Non-pigmented ciliary epithelial cell (primary cell): ENCODE measurements at regions not wholly inside any gene's neighbourhood (a gene's known extent, or its start where the extent isn't known, plus 50 kb on each side); places are given as distances from the start of the nearest gene placed in this dataset.
"Not testable (repeated sequence)": the region's sequence is repeated elsewhere in the genome, so short reads cannot be mapped to it uniquely, and the experiment has no call there.

Source experiments
- DNase-seq: peaks from one replicate; pipeline ENCODE4 v3.0.0-alpha.2; 2010; ENCODE audit warnings: low read depth

DNA sequence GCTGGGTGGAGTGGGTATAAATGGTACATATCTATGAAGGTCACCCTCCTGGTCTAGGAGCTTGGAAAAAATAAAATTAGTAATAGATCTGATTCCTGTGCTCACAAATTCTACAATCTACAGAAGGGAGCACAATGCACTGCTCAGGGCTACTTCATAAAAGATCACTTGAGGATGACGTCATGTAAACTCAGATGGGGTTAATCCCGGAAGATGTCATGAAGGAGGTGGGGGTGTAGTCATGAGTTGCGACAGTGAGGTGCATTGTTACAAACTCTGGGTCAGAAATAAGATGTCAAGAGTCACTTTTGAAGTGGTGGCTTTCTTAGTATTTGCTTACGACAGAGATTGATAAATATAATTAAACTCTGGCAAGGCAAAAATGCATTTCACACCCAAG is 68.2 kb downstream of the LHX9 start:
- DNase-seq = no peak

DNA sequence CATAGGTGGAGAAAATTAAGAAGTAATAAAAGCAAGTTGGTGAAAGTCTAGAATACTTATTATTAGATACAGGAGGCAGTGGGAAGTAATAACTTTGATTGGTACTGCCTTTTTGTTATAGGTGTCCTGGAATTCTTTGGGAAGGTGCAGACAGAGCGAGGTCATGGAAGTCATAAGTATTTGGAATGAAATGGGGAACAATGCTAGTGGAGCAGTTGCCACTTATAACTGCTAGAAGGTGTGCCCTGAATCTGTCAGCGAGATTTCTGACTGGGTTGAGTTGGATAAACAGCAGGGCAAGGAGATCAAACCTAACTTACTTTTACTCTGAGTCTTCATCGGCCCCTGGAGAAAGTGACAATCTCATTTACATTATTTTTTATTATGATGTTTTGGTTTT is 69.6 kb downstream of the LHX9 start:
- no peak for DNase-seq

DNA sequence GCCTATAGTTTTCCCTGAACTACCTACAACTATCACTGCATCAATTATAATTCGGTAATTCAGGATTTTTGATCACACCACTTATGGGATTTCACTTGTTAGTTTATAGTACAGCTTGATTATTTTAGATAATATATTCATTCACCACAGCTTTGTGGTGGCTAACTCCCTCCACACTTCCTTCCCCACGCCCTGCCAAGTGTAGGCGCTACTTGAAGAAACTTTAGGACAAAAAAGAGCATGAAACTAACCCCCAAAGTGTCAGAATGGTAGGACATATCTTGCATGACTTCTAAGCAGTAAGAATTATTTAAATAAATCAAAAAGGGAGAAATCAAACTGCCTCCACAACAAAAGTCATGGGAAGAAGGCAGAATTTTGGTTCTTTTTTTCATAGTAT is 70.1 kb downstream of the LHX9 start:
- no peak for DNase-seq

DNA sequence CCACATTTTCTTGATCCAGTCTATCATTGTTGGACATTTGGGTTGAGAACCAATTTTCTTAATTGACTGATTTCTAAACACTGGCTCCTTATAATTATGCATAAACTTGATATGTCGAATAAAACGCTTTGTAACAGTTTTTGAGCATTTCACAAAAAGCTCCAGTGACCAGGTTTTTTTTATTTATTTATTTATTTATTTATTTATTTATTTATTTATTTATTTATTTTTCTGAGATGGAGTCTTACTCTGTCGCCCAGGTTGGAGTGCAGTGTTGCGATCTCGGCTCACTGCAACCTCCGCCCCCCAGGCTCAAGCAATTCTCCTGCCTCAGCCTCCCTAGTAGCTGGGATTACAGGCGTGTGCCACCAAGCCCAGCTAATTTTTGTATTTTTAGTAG is 71.4 kb downstream of the LHX9 start:
- DNase-seq = not testable (repeated sequence)

DNA sequence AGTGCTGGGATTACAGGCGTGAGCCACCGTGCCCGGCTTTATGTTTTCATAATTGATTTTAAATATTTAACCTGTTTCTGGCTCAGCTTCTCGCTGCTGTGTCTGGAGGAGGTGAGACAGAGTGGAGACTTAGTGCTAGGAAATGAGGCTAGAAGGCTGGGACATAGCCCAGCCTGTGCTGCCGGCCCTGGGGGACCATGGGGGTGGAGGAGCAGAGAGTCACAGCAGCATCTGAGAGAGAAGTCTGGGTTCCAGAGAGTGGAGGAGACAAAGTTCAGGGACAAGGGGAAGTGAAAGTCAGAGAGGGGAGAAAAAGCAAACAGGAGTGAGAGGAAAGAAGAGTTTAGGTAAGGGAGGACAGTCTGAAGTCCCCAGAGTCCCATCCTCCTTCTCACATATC is 71.9 kb downstream of the LHX9 start:
- DNase-seq = no peak

DNA sequence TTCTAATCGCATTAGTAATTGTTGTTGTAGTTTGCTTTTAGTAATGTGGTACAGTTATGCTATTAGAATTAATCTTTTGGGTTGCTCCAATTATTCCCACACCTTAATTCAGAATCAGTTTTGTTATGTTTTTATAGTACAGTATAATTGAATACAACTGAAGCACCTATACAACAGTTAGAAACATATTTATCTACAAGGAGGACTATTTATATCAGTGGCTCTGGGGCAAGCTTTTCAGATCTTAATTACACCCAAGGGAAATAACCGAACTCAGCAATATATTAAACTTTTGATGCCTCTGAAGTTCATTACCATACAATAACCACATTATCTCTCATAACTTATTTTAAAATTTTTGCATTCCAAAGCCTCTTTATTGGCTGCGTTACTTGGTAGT is 74.4 kb downstream of the LHX9 start:
- DNase-seq = no peak

DNA sequence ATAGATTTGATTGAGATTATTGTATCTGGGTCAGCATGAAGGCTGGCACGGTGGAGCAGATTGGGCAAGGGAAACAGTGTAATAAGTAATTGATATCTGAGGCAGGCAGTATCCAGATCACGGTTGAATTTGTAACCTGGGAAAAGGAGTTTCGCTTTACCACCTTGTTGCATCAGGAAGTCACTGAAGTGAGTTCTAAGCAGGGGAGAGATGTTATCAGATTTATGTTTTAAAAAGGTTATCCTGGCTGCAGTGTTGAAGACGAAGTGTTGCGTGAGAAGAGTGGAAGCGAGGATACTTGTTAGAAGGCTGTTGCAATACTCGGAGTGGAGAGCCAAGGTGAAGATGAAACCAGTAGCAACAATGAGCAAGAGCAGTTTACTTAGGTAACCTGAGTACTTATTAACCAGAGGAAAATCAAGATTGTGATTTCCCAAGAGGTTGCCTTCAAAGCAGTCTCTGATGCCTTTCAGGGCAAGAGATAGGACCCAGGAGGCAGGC is 77.8 kb downstream of the LHX9 start:
- no peak for DNase-seq

DNA sequence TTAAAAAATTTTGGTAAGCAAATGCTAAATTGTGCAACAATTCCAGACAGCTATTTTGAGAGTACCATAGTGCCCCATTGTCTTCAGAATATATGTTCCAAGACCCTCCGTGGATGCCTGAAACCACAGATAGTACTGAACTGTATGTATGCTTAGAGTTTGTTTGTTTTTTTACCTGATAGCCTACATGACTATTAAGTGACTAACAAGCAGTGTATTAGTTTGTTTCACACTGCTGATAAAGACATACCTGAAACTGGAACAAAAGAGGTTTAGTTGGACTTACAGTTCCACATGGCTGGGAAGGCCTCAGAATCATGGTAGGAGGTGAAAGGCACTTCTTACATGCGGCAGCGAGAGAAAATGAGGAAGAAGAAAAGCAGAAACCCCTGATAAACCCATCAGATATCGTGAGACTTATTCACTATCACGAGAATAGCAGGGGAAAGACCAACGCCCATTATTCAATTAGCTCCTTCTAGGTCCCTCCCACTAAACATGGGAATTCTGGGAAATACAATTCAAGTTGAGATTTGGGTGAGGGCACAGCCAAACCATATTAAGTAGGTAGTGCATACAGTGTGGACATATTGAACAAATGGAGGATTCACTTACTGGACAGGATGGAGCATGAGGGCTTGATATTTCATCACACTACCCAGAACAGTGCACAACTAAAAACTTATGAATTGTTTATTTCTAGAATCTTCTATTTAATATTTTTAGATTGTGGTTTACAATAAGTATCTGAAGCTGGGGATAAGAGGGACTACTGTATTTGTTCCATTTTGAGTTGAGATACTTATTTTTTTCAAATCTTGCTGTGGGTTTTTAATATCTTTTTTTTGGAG is 78.5 kb downstream of the LHX9 start:
- DNase-seq = no peak

DNA sequence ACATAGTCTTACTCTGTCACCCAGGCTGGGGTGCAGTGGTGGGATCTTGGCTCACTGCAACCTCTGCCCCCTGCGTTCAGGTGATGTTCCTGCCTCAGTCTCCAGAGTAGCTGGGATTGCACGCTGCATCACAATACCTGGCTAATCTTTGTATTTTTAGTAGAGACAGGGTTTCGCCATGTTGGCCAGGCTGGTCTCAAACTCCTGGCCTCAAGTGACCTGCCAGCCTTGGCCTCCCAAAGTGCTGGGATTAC is 79.0 kb downstream of the LHX9 start:
- DNase-seq = not testable (repeated sequence)

DNA sequence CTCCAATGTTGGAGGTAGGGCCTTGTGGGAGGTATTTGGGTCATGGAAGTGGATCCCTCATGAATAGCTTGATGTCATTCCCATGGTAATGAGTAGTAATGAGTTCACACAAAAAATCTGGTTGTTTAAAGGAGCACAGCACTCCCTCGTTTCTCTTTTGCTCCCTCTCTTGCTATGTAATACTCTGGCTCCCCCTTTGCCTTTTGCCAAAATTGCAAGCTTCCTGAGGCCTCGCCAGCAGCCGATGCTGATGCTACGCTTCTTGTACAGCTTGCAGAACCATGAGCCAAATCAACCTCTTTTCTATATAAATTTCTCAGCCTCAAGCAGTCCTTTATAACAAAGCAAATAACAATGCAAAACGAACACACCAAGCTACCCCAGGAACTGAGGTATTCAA is 80.9 kb downstream of the LHX9 start:
- no peak for DNase-seq

DNA sequence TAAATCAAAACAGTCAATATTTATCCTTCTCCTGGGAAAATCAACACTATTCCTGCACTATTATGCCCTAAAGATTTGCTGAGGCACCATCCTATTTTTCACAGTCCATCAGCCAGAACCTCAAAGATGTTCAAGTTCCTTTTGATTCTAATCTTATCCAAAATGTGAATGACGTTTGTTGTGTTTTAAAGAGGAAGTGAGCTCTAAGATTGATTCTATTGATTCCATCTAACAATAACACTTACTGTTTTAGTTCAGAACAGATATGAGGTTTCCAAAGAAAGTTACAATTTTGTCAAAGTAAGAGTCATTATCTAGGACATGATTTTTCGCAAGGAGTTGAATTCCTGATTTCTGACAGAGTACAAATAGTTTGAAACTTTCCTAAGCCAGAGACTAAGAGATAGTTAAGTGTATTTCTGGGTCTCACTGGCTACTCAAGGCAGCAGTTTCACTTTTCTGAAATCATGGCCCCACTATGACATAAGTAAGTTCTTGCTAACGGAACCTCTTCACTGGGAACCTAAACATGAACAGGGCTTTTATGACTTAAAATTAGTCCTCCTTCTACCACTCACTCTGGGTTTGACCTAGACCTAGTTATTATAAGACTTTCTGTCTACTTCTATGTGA is 84.7 kb downstream of the LHX9 start:
- DNase-seq = no peak

DNA sequence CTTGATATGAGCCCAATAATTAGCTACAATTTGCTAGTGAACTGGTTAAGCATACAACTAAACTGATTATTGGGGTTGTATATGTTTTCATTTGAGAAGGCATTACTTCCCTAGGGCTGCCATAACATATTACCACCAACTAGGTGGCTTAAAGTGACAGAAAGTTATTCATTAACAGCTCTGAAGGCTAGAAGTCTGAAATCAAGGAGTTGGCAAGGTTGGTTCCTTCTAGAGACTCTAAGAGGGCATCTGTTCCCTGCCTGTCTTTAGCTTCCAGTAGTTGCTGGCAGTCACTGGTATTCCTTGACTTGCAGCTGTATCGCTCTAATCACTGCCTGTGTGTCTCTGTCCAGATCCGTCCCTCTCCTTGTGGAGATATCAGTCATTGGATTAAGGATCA is 86.3 kb downstream of the LHX9 start:
- DNase-seq = no peak

DNA sequence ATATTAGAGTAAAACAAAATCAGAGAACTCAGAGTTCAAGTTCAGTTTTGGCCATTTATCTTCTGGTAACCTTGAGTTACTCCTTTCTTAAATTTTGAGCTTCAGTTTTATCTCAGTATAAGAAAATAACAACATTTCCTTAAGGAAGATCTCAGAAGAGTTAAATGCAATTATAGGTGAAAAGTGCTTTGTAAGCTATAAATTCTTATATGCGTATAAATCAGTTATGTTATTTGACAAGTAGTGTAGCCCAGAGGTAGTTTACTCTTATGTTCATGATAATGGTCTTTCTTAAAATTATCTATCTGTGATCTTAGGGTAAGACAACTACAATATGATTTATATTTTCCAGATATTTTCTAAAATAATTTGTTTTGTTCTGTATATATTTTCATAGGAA is 89.8 kb downstream of the LHX9 start:
- DNase-seq = no peak

DNA sequence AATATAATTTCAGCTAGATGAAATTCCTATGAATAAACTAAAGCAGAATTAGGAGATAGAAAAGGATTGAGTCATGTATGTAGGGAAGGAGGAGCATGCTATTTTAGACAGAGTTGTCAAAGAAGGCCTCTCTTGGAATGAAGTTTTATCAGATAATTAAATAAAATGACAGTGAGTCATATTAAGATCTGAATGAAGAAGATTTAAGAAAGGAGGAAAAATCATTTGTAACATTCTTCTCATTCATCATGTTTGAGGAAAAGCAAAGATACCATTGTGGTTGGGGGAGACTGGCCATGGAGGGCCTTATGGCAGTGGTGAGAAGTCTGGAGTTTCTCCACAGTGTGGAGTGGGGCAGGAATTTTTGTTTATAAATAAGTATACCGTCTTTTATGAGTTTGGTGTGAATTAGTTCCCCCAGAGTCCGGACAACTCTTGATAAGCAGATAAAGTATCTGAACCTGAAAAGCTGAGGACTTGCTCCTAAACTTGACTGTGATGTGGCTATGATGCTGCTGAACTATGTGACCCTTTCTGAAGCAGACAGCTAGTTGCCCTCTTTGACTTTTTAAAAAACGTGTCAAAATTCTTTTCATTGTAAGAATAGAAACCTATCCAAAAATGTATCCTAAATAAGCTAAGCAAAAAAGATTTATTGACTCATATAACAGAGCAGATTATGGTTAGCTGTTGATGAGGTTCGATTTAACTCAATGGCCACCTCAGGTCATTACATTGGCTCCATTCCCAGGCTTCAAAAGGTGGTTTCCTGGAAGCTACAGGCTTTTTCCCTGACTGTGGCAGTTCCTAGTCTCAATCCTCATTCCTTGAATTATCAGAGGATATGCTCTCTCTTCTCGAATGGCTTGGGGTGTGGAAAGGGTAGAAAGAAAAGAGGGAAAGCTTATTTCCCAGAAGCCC is 90.8 kb downstream of the LHX9 start:
- DNase-seq = no peak

DNA sequence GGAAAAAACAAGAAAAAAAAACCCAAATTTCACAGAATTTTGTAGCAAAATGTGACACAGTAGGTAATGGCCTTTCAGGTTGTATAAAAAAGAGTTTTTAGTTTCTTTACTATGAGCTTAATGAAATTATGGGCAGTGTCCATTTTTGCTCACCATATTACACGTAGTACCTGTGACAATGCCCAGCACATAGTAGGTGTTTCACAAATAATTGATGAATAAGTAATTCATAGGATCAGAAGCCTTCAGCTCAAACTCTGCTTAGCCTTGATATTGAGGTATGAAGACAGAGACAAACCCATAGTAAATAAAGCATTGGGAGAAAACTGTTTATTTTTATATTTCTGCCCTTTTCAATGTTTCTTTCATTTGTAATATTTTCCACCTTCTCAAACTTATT is 97.2 kb downstream of the LHX9 start:
- no peak for DNase-seq

DNA sequence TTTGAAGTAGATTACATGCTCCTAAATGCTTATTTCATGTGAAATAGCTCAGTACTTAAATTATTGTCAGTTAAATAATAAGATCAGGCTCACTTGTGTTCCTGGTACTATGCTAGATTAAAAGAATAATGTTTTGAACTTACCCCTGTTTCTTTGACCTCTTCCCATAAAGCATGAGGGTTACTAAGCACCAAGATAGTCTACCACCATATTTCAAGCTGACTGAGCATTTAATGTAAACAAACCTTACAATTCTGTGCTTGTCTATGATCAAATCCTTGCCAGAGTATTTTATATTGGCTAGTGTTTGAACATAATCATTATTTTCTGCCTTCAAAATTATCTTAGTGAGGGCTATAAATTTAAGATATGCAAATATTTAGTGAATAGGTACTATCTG is 98.1 kb downstream of the LHX9 start:
- DNase-seq = no peak

DNA sequence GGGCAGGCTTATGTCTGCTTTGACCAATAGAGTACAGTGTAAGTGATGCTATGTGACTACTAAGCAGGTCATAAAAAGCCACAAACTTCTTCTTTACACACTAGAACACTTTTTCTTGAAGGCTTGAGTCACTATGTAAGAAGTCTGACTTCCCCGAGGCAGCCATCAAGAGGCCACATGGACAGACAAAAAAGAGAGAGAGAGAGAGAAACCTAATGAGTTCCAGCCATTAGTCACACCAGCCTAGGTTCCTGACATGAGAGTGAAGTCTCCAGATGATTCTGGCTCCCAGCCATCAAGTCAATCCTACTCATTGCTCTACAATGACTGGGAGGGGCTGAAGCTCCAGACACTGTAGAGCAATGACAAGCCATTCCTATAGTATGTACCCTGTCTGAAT is 101.4 kb downstream of the LHX9 start:
- DNase-seq = peak; percentile 52

DNA sequence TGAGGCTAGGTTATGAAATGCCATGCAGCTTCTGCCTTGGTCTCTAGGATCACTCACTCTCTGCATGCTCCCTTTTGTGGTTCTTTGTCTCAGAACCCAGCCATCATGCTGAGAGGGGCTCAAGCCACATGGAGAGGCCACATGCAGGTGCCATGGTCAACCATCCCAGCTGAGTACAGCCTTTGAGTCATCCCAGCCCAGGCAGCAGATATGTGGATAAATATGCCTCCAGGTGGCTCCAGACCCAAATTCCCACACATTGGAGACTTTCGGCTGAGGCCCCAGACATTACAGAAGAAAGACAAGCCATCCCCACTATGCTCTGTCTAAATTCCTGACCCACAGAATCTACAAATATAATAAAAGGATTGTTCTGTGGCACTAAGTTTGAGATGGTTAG is 102.0 kb downstream of the LHX9 start:
- no peak for DNase-seq

DNA sequence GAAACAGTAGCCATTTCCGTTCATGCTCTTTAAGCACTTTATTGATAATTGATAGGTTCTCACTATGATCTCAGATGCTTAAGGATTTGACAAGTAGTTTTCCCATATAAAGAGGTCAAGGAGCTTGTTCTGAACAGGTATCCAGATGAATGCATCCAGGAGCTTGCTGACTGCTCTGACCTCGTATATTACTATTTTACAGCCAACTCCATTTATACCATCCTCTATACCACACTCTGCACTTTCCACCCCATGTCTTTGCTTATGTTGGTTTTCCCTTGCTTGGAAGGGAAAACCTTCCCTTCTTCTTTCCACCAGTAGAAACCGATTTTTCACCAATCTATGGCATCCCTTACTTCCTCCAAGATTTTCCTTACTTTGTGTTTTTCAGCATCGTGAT is 107.2 kb downstream of the LHX9 start:
- no peak for DNase-seq

DNA sequence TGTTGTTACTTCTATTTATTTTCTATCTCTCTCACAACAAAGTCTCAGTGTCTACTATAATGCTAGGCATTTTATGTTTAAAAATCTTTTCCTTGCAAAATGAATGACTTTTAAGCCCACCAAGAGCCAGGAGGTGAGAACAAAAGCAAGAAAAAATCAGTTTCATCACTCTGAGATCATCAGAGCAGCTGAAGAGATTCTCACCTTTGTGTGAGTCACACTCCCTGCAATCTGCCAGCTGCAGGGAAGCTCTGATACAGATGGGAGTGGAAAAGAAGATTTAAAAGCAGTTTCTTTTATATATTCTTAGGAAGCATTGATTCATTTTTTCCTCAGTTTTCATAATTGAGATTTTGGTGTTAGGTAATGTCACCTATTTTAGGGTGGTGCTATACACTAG is 107.6 kb downstream of the LHX9 start:
- no peak for DNase-seq

DNA sequence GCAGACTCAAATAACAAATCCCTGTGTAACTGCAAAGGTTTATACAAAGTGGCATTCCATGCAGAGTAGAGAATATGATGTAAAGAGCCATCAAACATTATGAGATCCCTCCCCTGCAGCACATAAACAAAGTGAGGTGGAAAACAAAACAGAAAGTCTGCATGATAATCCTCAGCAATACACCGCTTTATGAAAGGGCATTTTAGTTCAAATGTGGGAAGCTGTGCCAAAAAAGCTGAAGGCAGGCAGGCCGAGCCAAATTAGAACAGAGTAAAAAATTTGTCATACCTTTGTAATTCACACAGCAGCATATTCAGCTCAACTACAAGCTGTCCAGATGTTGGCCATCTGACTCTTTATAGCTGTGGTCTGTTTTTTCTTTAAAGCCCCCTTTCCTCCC is 113.5 kb downstream of the LHX9 start:
- DNase-seq = no peak

DNA sequence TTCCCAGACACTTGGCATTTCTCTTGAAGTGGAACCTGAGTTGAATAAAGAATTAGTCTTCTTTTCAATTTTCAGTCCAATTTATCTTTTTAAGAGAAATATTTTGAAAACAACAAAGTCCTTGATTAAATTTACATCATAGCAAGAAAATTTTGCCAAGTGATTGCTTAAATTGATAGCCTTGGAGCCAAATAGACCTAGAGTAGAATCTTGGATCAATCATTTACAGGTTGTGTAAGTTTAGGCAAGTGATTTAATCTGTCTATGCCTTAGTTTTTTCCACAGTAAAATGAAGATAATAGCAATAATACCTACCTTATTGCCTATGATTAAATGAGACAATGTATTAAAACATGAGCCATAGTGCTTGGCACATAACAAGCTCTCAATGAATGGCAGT is 113.9 kb downstream of the LHX9 start:
- no peak for DNase-seq

DNA sequence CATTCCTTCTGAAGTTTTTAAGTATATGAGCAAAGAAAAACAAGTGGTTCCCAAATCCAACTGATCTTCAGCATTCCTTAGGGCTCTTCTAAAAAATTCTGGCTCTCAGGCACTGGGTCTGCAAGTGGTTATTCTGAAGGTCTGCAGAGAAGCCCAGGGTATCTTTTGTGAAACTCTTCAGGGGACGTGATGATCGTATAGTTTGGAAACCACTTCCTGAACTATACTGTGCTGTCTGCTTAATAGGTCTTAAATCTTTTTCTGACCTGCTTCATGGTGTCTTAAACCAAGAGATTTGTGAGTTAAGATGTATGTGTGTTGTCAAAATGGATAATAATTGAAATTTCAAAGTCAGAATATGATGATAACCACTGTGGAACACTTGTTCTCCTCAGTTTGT is 115.5 kb downstream of the LHX9 start:
- DNase-seq = no peak
